Ishikawa (cell line): ENCODE measurements at regions not wholly inside any gene's neighbourhood (a gene's known extent, or its start where the extent isn't known, plus 50 kb on each side); places are given as distances from the start of the nearest gene placed in this dataset.

ENCODE experiments used
- CEBPB ChIP-seq: IDR thresholded peaks from 2 replicates; pipeline ENCODE4 v1.6.1; 2012
- CREB1 ChIP-seq: IDR thresholded peaks from 2 replicates; pipeline ENCODE4 v1.6.1; 2012; ENCODE audit warnings: low read depth
- EGR1 ChIP-seq: IDR thresholded peaks from 2 replicates; pipeline ENCODE4 v1.6.1; 2012
- EP300 ChIP-seq: IDR thresholded peaks from 2 replicates; pipeline ENCODE4 v1.6.1; 2012; ENCODE audit warnings: borderline replicate concordance
- FOXM1 ChIP-seq: IDR thresholded peaks from 2 replicates; pipeline ENCODE4 v1.6.1; 2012; ENCODE audit warnings: low read depth, borderline replicate concordance
- MAX ChIP-seq: IDR thresholded peaks from 2 replicates; pipeline ENCODE4 v1.6.1; 2012
- NFIC ChIP-seq: IDR thresholded peaks from 2 replicates; pipeline ENCODE4 v1.6.1; 2012
- RAD21 ChIP-seq: IDR thresholded peaks from 2 replicates; pipeline ENCODE4 v1.6.1; 2012; ENCODE audit warnings: low read depth
- REST ChIP-seq: IDR thresholded peaks from 2 replicates; pipeline ENCODE4 v1.6.1; 2012; ENCODE audit warnings: low read depth, mild to moderate bottlenecking
- TAF1 ChIP-seq: IDR thresholded peaks from 2 replicates; pipeline ENCODE4 v1.6.1; 2012; ENCODE audit warnings: low read depth, mild to moderate bottlenecking
- TCF12 ChIP-seq: IDR thresholded peaks from 2 replicates; pipeline ENCODE4 v1.6.1; 2012; ENCODE audit warnings: low read depth
- TEAD4 ChIP-seq: IDR thresholded peaks from 2 replicates; pipeline ENCODE4 v1.6.1; 2012
- YY1 ChIP-seq: IDR thresholded peaks from 2 replicates; pipeline ENCODE4 v1.6.1; 2012; ENCODE audit warnings: low read depth
- ZBTB7A ChIP-seq: IDR thresholded peaks from 2 replicates; pipeline ENCODE4 v1.6.1; 2012; ENCODE audit warnings: low read depth
- TF ChIP-seq, protein P1 (sequence below): IDR thresholded peaks from 2 replicates; pipeline ENCODE4 v1.6.1; 2012

DNA sequence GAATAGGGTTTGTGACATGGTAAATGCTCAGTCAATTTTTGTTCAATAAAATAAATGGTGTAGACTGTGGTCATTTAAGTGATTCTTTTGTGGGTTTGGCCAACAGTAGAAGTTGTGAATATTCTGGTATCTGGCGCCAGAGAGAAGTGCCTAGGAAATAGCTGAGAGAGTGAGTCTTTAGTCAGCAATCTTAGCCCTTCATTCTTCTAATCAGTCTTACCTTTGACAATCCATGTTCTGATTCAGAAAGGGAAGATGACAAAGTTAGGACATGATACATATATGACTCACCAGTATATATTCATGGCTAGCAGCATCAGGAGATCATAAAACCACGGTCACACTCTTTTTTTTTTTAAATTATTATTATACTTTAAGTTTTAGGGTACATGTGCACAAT, 141.8 kb upstream of the PCDH18 start:
- TF ChIP-seq CEBPB (no peak), EP300 (no peak), CREB1 (no peak), TAF1 (no peak), FOXM1 (no peak), MAX (no peak), NFIC (no peak)

GRCh38 chr4:137668885-137669545, 136.7 kb upstream of the PCDH18 start:
- no peak for TF ChIP-seq TCF12
- no peak for TF ChIP-seq RAD21
- no peak for TF ChIP-seq YY1
- TF ChIP-seq NFIC = no peak
- no peak for TF ChIP-seq TEAD4
- TF ChIP-seq MAX = no peak
- TF ChIP-seq TAF1 = no peak
- TF ChIP-seq EGR1 = no peak
- TF ChIP-seq CEBPB = no peak
- TF ChIP-seq, protein P1, sequence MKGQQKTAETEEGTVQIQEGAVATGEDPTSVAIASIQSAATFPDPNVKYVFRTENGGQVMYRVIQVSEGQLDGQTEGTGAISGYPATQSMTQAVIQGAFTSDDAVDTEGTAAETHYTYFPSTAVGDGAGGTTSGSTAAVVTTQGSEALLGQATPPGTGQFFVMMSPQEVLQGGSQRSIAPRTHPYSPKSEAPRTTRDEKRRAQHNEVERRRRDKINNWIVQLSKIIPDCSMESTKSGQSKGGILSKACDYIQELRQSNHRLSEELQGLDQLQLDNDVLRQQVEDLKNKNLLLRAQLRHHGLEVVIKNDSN = no peak
- TF ChIP-seq ZBTB7A = no peak
- no peak for TF ChIP-seq CREB1
- TF ChIP-seq REST = no peak

- TF ChIP-seq FOXM1 = no peak
- TF ChIP-seq TEAD4 = no peak
- no peak for TF ChIP-seq CEBPB
- TF ChIP-seq TAF1 = no peak
- TF ChIP-seq RAD21 = no peak
- TF ChIP-seq CREB1 = no peak
- TF ChIP-seq ZBTB7A = no peak
- TF ChIP-seq YY1 = no peak
- no peak for TF ChIP-seq MAX
- TF ChIP-seq REST = no peak
- TF ChIP-seq TCF12 = no peak
- TF ChIP-seq EP300 = no peak
Observed at GRCh38 chr4:137664416-137664815, 132.1 kb upstream of the PCDH18 start.

DNA sequence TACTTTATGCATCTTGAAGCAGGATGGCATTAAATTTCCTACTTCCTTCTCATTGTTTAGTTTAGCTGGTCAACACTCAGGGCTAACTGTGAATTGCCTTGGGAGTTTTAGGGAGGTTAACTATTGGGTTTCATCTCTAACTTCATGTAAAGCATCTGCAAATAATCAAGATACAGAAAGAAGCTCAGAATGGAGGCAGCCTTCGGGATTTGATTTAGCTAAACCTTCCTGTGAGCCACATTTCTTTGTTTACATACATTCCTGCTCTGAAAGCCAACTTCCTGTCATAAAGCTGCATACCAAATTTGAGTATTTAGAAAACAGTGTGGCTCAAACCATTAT, 131.7 kb upstream of the PCDH18 start:
- TF ChIP-seq ZBTB7A (no peak), RAD21 (no peak), EGR1 (no peak), EP300 (no peak), NFIC (no peak), CEBPB (no peak)

DNA sequence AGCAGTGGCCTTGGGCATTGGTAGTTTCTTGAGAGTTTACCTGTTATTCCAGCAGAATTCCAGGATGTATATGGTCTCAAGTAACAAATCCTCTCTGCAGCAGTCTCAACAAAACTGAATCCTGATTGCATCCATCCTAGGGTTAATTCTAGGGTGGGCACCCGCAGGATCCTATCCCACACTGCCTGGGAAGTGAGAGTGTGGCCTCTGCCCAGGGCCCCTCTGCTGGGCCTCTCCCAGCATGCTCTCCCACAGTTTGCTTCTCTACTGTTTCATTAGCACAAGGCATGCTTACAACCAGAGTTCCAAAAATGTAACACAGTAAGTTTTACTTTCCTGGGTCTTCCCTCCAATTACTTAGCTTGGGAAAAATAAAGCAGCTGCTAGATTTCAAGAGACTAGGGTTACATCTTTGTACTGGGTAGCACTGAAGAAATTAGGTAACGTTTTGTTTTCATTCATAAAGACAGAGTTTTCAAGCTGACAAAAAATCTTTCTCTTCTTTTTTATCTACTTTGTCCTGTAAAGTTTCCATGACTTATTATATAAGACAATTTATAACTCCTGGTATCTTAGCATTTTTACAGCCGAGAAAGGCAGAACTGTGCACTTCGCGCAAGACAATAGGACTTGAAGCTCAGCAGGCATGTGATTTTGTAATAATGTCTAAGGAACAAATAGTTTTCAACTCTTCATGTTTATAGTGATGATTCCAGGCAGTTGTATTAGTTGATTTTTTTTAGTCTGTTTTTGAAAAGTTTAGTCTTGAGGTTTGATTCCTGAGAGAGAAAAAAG, 131.2 kb upstream of the PCDH18 start:
- TF ChIP-seq, protein P1 = no peak
- TF ChIP-seq RAD21 (no peak), CEBPB (no peak), YY1 (no peak), TAF1 (no peak), FOXM1 (no peak), NFIC (no peak), EP300 (no peak), CREB1 (no peak), EGR1 (no peak), MAX (no peak), TCF12 (no peak), TEAD4 (no peak), REST (no peak), ZBTB7A (no peak)
